ENCODE measurements at regions not wholly inside any gene's neighbourhood (a gene's known extent, or its start where the extent isn't known, plus 50 kb on each side); places are given as distances from the start of the nearest gene placed in this dataset.

GRCh38 chr2:144859716-144860115 is 339.8 kb upstream of the ZEB2 start:
- peak in 1 of 6 donors; percentile 67 for DNase-seq (ENCODE audit: low read depth in 4 of 6, low spot score in 6 of 6)
- H3K36me3 ChIP-seq (ENCODE audit: control insufficient read depth, insufficient read depth, low read length) = no peaks in the 10 kb centered on the region
- H3K4me1 ChIP-seq (ENCODE audit: control insufficient read depth, insufficient read depth, low read length) = no peaks in the 10 kb centered on the region
- H3K9me3 ChIP-seq (ENCODE audit: control insufficient read depth, insufficient read depth, low read length) = no peaks in the 10 kb centered on the region
- H3K4me3 ChIP-seq (ENCODE audit: low read depth, low read length) = no peak overlapping the region
- no peak overlapping the region for H3K27ac ChIP-seq (ENCODE audit: low read depth, low read length)
- H3K27me3 ChIP-seq (ENCODE audit: control insufficient read depth, insufficient read depth, low read length) = no peaks in the 10 kb centered on the region
- 75% methylated on average over 2 of the region's 4 CpGs for WGBS (ENCODE audit: insufficient coverage)

- WGBS (ENCODE audit: insufficient coverage) = 73% methylated on average over 2 of the region's 4 CpGs
- Histone ChIP-seq H3K27me3 (ENCODE audit: control insufficient read depth, insufficient read depth, low read length) (no peaks in the 10 kb centered on the region), H3K36me3 (ENCODE audit: control insufficient read depth, insufficient read depth, low read length) (no peaks in the 10 kb centered on the region), H3K4me1 (ENCODE audit: control insufficient read depth, insufficient read depth, low read length) (no peaks in the 10 kb centered on the region), H3K9me3 (ENCODE audit: control insufficient read depth, insufficient read depth, low read length) (peaks cover 2% of the 10 kb centered on the region), H3K27ac (ENCODE audit: low read depth, low read length) (no peak overlapping the region), H3K4me3 (ENCODE audit: low read depth, low read length) (no peak overlapping the region)
- peak in 1 of 6 donors; percentile 39 for DNase-seq (ENCODE audit: low read depth in 4 of 6, low spot score in 6 of 6)
Observed at GRCh38 chr2:144858211-144858610, 338.3 kb upstream of the ZEB2 start.

GRCh38 chr2:144854596-144854995 is 334.7 kb upstream of the ZEB2 start:
- no peak overlapping the region for H3K4me3 ChIP-seq (ENCODE audit: low read depth, low read length)
- WGBS (ENCODE audit: insufficient coverage) = no CpG with 5 or more reads among the region's 4 CpGs
- H3K36me3 ChIP-seq (ENCODE audit: control insufficient read depth, insufficient read depth, low read length) = no peaks in the 10 kb centered on the region

GRCh38 chr2:144849612-144850011 is 329.7 kb upstream of the ZEB2 start:
- DNase-seq (ENCODE audit: low read depth in 4 of 6, low spot score in 6 of 6) = peak in 1 of 6 donors; percentile 24
- 50% methylated on average over 1 of the region's 3 CpGs for WGBS (ENCODE audit: insufficient coverage)
- peaks cover 3% of the 10 kb centered on the region for H3K4me1 ChIP-seq (ENCODE audit: control insufficient read depth, insufficient read depth, low read length)
- H3K4me3 ChIP-seq (ENCODE audit: low read depth, low read length) = no peak overlapping the region
- no peaks in the 10 kb centered on the region for H3K27me3 ChIP-seq (ENCODE audit: control insufficient read depth, insufficient read depth, low read length)
- H3K27ac ChIP-seq (ENCODE audit: low read depth, low read length) = no peak overlapping the region
- peaks cover 2% of the 10 kb centered on the region for H3K9me3 ChIP-seq (ENCODE audit: control insufficient read depth, insufficient read depth, low read length)
- no peaks in the 10 kb centered on the region for H3K36me3 ChIP-seq (ENCODE audit: control insufficient read depth, insufficient read depth, low read length)

More at GRCh38 chr2:144854596-144854995, 334.7 kb upstream of the ZEB2 start:
- H3K27ac ChIP-seq (ENCODE audit: low read depth, low read length) = no peak overlapping the region
- DNase-seq (ENCODE audit: low read depth in 4 of 6, low spot score in 6 of 6) = no peak
- H3K4me1 ChIP-seq (ENCODE audit: control insufficient read depth, insufficient read depth, low read length) = peaks cover 2% of the 10 kb centered on the region
- peaks cover 2% of the 10 kb centered on the region for H3K9me3 ChIP-seq (ENCODE audit: control insufficient read depth, insufficient read depth, low read length)
- H3K27me3 ChIP-seq (ENCODE audit: control insufficient read depth, insufficient read depth, low read length) = no peaks in the 10 kb centered on the region

- Histone ChIP-seq H3K4me3 (ENCODE audit: low read depth, low read length) (no peak overlapping the region), H3K27ac (ENCODE audit: low read depth, low read length) (no peak overlapping the region), H3K9me3 (ENCODE audit: control insufficient read depth, insufficient read depth, low read length) (no peaks in the 10 kb centered on the region), H3K27me3 (ENCODE audit: control insufficient read depth, insufficient read depth, low read length) (no peaks in the 10 kb centered on the region), H3K36me3 (ENCODE audit: control insufficient read depth, insufficient read depth, low read length) (no peaks in the 10 kb centered on the region), H3K4me1 (ENCODE audit: control insufficient read depth, insufficient read depth, low read length) (peaks cover 3% of the 10 kb centered on the region)
- WGBS (ENCODE audit: insufficient coverage) = 100% methylated on average over 1 of the region's 2 CpGs
- DNase-seq (ENCODE audit: low read depth in 4 of 6, low spot score in 6 of 6) = no peak
Observed at GRCh38 chr2:144848423-144848822, 328.5 kb upstream of the ZEB2 start.

- H3K36me3 ChIP-seq (ENCODE audit: control insufficient read depth, insufficient read depth, low read length) = no peaks in the 10 kb centered on the region
- no peaks in the 10 kb centered on the region for H3K9me3 ChIP-seq (ENCODE audit: control insufficient read depth, insufficient read depth, low read length)
- H3K27me3 ChIP-seq (ENCODE audit: control insufficient read depth, insufficient read depth, low read length) = no peaks in the 10 kb centered on the region
- no peak overlapping the region for H3K4me3 ChIP-seq (ENCODE audit: low read depth, low read length)
- DNase-seq (ENCODE audit: low read depth in 4 of 6, low spot score in 6 of 6) = no peak
- H3K4me1 ChIP-seq (ENCODE audit: control insufficient read depth, insufficient read depth, low read length) = peaks cover 3% of the 10 kb centered on the region
- no peak overlapping the region for H3K27ac ChIP-seq (ENCODE audit: low read depth, low read length)
- WGBS (ENCODE audit: insufficient coverage) = 100% methylated on average over 4 of the region's 5 CpGs
Observed at GRCh38 chr2:144847347-144848080, 327.6 kb upstream of the ZEB2 start.

GRCh38 chr2:144836635-144837350 is 316.9 kb upstream of the ZEB2 start:
- Histone ChIP-seq H3K4me1 (ENCODE audit: control insufficient read depth, insufficient read depth, low read length) (no peaks in the 10 kb centered on the region), H3K4me3 (ENCODE audit: low read depth, low read length) (no peak overlapping the region), H3K36me3 (ENCODE audit: control insufficient read depth, insufficient read depth, low read length) (no peaks in the 10 kb centered on the region), H3K27ac (ENCODE audit: low read depth, low read length) (no peak overlapping the region), H3K9me3 (ENCODE audit: control insufficient read depth, insufficient read depth, low read length) (no peaks in the 10 kb centered on the region), H3K27me3 (ENCODE audit: control insufficient read depth, insufficient read depth, low read length) (no peaks in the 10 kb centered on the region)
- no peak for DNase-seq (ENCODE audit: low read depth in 4 of 6, low spot score in 6 of 6)
- 84% methylated on average over 5 of the region's 7 CpGs for WGBS (ENCODE audit: insufficient coverage)

- no peak for DNase-seq (ENCODE audit: low read depth in 4 of 6, low spot score in 6 of 6)
- Histone ChIP-seq H3K27ac (ENCODE audit: low read depth, low read length) (no peak overlapping the region), H3K4me3 (ENCODE audit: low read depth, low read length) (no peak overlapping the region), H3K4me1 (ENCODE audit: control insufficient read depth, insufficient read depth, low read length) (no peaks in the 10 kb centered on the region), H3K9me3 (ENCODE audit: control insufficient read depth, insufficient read depth, low read length) (no peaks in the 10 kb centered on the region), H3K36me3 (ENCODE audit: control insufficient read depth, insufficient read depth, low read length) (no peaks in the 10 kb centered on the region), H3K27me3 (ENCODE audit: control insufficient read depth, insufficient read depth, low read length) (no peaks in the 10 kb centered on the region)
- WGBS (ENCODE audit: insufficient coverage) = no CpG with 5 or more reads among the region's 4 CpGs
Observed at GRCh38 chr2:144835634-144836350, 315.9 kb upstream of the ZEB2 start.

GRCh38 chr2:144834998-144835633 is 315.2 kb upstream of the ZEB2 start:
- H3K4me3 ChIP-seq (ENCODE audit: low read depth, low read length) = no peak overlapping the region
- WGBS (ENCODE audit: insufficient coverage) = 17% methylated on average over 2 of the region's 5 CpGs
- no peaks in the 10 kb centered on the region for H3K36me3 ChIP-seq (ENCODE audit: control insufficient read depth, insufficient read depth, low read length)
- peak; percentile 29 to 85 (median 42) for DNase-seq (ENCODE audit: low read depth in 4 of 6, low spot score in 6 of 6)
- no peaks in the 10 kb centered on the region for H3K9me3 ChIP-seq (ENCODE audit: control insufficient read depth, insufficient read depth, low read length)
- no peaks in the 10 kb centered on the region for H3K4me1 ChIP-seq (ENCODE audit: control insufficient read depth, insufficient read depth, low read length)
- H3K27ac ChIP-seq (ENCODE audit: low read depth, low read length) = peak overlapping the region; percentile 61
- H3K27me3 ChIP-seq (ENCODE audit: control insufficient read depth, insufficient read depth, low read length) = no peaks in the 10 kb centered on the region
